BE2C (cell line): ENCODE measurements at regions not wholly inside any gene's neighbourhood (a gene's known extent, or its start where the extent isn't known, plus 50 kb on each side); places are given as distances from the start of the nearest gene placed in this dataset.

Source experiments
- DNase-seq: peaks from one replicate; pipeline ENCODE4 v3.0.0-alpha.2; 2020
- H3K27me3 ChIP-seq: fragments of 250-450 bp; sonication (Bioruptor Pico); 2 replicates; pipeline ENCODE4 v1.5.1; 2020; ENCODE audit warnings: mild to moderate bottlenecking
- H3K36me3 ChIP-seq: fragments of 250-450 bp; sonication (Bioruptor Pico); 2 replicates; pipeline ENCODE4 v1.5.1; 2020; ENCODE audit warnings: mild to moderate bottlenecking
- H3K4me1 ChIP-seq: fragments of 250-450 bp; sonication (Bioruptor Pico); 2 replicates; pipeline ENCODE4 v1.5.1; 2020
- H3K4me3 ChIP-seq: 2 replicates; pipeline ENCODE4 v1.5.1; 2011; ENCODE audit warnings: low read depth, low read length
- H3K9me3 ChIP-seq: fragments of 250-450 bp; sonication (Bioruptor Pico); 2 replicates; pipeline ENCODE4 v1.5.1; 2020
- TF ChIP-seq, protein P1 (sequence below): IDR thresholded peaks from 2 replicates; pipeline ENCODE4 v1.5.1; 2012; ENCODE audit warnings: mild to moderate bottlenecking, low read depth, low read length

DNA sequence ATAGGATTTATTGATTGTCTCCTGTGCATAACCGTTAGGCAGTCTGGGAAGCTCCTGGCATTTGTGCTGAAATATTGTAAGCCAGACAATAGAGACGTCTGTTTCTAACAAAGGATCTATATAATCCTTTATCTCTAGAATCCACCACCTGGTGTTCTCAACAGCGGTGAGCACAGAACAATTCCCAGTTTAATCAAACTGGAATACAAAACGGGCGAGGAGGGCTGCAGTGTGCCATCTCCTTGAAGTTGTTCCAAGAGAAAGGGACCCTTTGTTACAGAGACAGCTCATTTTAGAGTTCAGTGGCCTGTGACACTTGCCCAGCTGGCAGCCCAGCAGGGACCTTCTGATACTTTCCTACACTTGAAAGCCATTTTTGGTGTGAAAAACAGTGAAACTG is 162.8 kb upstream of the IVNS1ABP start:
- H3K4me3 ChIP-seq = no peak overlapping the region

GRCh38 chr1:185478877-185479276 is 161.8 kb upstream of the IVNS1ABP start:
- no peak for DNase-seq
- Histone ChIP-seq H3K4me1 (no peaks in the 10 kb centered on the region), H3K27me3 (no peaks in the 10 kb centered on the region), H3K36me3 (no peaks in the 10 kb centered on the region), H3K9me3 (no peaks in the 10 kb centered on the region), H3K4me3 (no peak overlapping the region)
- TF ChIP-seq, protein P1, sequence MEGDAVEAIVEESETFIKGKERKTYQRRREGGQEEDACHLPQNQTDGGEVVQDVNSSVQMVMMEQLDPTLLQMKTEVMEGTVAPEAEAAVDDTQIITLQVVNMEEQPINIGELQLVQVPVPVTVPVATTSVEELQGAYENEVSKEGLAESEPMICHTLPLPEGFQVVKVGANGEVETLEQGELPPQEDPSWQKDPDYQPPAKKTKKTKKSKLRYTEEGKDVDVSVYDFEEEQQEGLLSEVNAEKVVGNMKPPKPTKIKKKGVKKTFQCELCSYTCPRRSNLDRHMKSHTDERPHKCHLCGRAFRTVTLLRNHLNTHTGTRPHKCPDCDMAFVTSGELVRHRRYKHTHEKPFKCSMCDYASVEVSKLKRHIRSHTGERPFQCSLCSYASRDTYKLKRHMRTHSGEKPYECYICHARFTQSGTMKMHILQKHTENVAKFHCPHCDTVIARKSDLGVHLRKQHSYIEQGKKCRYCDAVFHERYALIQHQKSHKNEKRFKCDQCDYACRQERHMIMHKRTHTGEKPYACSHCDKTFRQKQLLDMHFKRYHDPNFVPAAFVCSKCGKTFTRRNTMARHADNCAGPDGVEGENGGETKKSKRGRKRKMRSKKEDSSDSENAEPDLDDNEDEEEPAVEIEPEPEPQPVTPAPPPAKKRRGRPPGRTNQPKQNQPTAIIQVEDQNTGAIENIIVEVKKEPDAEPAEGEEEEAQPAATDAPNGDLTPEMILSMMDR = no peak

More for the DNA sequence above, 162.8 kb upstream of the IVNS1ABP start:
- Histone ChIP-seq H3K36me3 (no peaks in the 10 kb centered on the region), H3K9me3 (no peaks in the 10 kb centered on the region), H3K4me1 (no peaks in the 10 kb centered on the region), H3K27me3 (no peaks in the 10 kb centered on the region)
- no peak for DNase-seq
- TF ChIP-seq, protein P1 = no peak

DNA sequence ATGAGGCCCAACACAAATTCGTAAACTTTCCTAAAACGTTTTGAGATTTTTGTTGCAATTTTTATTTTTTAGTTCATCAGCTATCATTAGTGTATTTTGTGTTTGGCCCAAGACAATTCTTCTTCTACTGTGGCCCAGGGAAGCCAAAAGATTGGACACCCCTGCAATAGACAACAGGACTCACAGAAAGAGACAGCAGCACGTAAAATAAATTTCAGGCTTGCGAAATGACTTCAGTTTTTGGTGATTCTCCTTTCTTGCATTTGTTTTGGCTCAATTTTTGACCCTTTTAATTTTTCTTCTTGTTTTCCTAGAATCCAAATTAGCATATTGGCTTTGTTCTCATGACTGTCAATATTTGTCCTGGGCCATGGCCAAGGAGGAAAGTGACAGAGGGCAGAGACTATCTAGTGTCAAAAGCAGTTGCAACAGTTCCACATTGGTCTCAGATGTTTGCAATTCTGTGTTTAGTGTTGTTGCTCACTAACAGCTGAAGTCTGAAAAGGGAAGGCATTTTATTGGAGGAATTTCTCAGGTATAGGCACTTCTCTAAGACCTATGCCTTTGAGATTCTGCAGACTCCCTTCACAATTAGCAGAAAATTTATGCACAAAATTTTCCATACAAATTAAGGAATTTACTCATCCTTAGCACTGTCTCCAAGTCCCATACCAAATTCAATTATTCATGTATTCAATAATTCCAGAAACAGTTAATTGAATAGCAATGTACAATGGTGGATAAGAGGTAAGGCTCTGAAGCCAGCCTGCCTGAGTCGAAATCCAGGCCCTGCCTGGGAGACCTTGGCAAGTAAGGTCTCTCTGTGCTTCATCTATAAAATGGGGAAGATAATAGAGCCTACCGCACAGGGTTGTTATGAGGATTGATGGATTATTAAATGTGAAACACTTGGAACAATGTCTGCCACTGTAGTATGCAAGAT is 160.9 kb upstream of the IVNS1ABP start:
- H3K36me3 ChIP-seq = no peaks in the 10 kb centered on the region
- H3K27me3 ChIP-seq = no peaks in the 10 kb centered on the region
- no peaks in the 10 kb centered on the region for H3K9me3 ChIP-seq
- no peak overlapping the region for H3K4me3 ChIP-seq
- no peaks in the 10 kb centered on the region for H3K4me1 ChIP-seq
- no peak for DNase-seq
- TF ChIP-seq, protein P1 = no peak

- no peaks in the 10 kb centered on the region for H3K27me3 ChIP-seq
- no peak for DNase-seq
- H3K4me1 ChIP-seq = no peaks in the 10 kb centered on the region
- no peak overlapping the region for H3K4me3 ChIP-seq
- H3K9me3 ChIP-seq = no peaks in the 10 kb centered on the region
- TF ChIP-seq, protein P1 = no peak
- no peaks in the 10 kb centered on the region for H3K36me3 ChIP-seq
Observed at GRCh38 chr1:185474440-185475149, 157.6 kb upstream of the IVNS1ABP start.

- Histone ChIP-seq H3K9me3 (no peaks in the 10 kb centered on the region), H3K27me3 (no peaks in the 10 kb centered on the region), H3K4me1 (no peaks in the 10 kb centered on the region), H3K36me3 (no peaks in the 10 kb centered on the region), H3K4me3 (no peak overlapping the region)
- DNase-seq = no peak
- TF ChIP-seq, protein P1 = no peak
Observed at GRCh38 chr1:185473186-185473585, 156.1 kb upstream of the IVNS1ABP start.
